ENCODE measurements at regions not wholly inside any gene's neighbourhood (a gene's known extent, or its start where the extent isn't known, plus 50 kb on each side); places are given as distances from the start of the nearest gene placed in this dataset.

DNA sequence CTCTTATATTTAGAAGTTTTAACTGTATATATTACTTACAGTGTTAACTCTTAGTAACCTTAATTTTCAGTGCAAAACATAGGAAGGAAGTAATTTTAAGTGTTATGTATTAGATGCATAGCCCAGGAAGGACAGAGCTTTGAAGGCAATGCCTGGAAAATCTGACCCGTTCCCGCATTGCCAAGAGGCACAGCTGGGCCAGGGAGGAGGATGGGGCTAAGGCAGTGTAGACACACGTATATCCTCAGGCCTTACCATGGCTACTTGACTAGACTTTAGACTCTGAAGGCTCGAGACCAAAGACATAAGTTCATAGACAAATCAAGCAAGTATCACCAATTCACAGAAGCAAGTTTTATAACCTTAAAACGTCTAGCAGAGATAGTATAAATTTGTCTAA is 1944.2 kb downstream of the OLFM4 start:
- TF ChIP-seq CTCF (IDR thresholded peaks at IDR 0.05) (no peak), POLR2A (IDR thresholded peaks at IDR 0.05) (no peak)
